ENCODE measurements at regions not wholly inside any gene's neighbourhood (a gene's known extent, or its start where the extent isn't known, plus 50 kb on each side); places are given as distances from the start of the nearest gene placed in this dataset.

DNA sequence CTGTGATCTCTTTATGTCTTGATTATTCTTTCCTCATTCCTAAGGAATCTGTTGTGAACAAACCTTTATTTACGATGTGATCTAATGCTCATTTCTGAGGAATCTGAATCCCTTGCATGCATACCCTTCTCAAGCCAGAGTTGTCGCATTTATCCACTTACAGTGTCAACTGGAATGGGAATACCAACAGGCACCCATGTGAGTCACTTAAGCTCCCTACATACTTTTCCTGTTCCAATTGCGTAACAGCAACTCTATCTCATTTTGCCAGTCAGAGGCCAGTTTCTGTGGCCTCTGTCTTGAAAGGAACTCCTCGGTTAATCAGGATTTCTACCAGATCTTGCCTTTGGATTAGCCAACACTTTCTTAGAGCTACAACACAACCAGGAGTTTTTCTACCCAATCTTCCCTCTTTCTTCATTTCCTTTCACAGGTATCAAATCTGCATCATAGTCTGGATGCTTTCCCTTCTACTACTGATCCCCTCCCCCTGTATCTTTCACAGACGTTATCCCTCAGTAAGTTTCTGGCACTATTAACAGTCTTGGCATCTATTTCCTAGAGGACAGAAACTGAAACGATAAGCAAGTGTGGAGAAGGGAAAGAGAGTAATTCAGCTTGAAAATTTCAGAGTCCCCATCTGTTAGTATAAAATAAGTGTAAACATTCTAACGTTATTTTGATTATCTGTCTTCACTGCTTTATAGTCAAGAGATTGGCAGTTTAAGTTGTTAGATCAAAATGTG lies 66.8 kb upstream of the BCHE start:
- DNase-seq: no peak

DNA sequence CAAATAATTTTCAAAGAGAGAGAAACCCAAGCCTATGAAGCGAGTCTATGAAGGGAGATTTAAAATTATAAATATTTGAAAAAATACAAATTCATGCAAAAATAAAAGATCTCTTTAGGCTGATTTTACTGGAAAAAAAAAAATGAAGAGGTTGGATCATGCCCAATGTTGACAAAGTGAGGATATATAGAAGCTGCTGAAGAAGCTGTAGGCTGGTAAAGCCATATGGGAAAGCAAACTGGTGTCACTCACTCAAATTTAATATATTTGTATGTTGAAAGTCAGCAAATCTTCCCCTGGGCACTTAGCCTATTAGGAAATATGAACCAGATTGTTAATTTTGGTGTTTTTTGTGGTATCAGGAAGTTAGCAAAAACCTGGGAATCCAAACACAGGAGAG lies 61.8 kb upstream of the BCHE start:
- DNase-seq: no peak

DNA sequence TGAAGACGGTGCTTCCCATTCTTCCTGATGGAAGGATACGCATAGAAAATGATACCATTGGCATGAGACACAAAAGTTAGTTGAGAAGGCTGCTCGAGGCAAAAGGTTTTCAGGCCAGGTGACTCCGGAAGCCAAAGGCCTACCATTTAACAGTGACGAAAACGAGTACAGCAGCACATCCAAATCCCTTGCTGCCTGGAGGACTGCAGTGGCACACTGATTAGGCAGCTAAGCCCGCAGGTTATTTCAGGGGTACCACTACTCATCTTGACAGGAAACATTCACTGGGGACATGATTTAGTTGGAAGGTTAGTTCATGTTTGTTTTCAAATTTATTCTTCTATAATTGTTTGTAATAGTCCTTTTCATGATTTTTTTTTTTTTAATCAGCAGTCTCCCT lies 59.9 kb upstream of the BCHE start:
- no peak for DNase-seq

DNA sequence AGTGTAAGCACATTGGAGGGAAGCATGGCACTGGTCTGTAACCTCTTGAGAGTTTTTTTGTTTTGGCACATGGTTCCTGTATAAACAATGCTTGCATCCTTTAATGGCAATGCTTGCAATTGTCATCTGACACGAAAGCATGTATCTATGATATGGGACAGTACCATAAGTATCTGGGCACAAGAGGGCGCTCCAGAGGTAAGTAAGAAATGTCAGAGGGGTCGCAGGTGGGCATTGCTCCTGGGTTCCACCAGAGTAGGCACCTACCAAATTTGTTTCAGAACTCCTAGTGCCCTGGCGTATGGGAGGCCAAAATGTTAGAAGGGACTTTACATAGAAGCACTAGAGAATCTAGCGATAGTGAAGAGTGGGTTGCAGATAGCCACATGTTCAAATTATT lies 58.7 kb upstream of the BCHE start:
- no peak for DNase-seq

DNA sequence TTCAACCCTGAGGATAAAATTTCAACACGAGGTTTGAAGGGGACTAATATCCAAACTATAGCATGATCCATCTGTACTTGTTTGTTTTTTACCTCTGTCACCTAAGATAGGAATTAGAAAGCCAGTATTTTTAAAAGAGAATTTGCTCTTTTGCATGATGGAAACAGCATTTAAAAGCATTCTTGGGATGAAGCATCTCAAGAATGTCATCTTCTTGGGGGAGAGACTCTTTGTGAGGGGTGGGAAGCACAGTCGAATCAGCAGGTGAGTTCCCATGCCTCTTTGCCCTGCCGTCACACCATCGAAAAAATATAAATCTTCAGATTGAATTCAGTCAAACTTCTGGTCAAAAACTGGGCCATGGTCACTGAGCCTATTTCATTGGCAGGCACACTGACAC lies 55.3 kb upstream of the BCHE start:
- no peak for DNase-seq
